NT2/D1 (cell line): ENCODE measurements at regions not wholly inside any gene's neighbourhood (a gene's known extent, or its start where the extent isn't known, plus 50 kb on each side); places are given as distances from the start of the nearest gene placed in this dataset.

Experiments
- DNase-seq: peaks from one replicate; pipeline ENCODE4 v3.0.0-alpha.2; 2011; ENCODE audit warnings: low read depth, low spot score
- H3K27me3 ChIP-seq: 2 replicates; pipeline ENCODE4 v1.6.0; 2011; ENCODE audit warnings: mild to moderate bottlenecking; ENCODE audit not compliant: insufficient read length, insufficient read depth
- H3K36me3 ChIP-seq: 2 replicates; pipeline ENCODE4 v1.6.1; 2011; ENCODE audit warnings: mild to moderate bottlenecking, low read length, mixed read lengths; ENCODE audit not compliant: insufficient read depth, insufficient read length
- H3K4me1 ChIP-seq: 2 replicates; pipeline ENCODE4 v1.5.1; 2011; ENCODE audit not compliant: insufficient read depth, insufficient read length
- H3K4me3 ChIP-seq: 2 replicates; pipeline ENCODE4 v1.5.1; 2011; ENCODE audit warnings: low read depth; ENCODE audit not compliant: insufficient read length
- H3K9ac ChIP-seq: 2 replicates; pipeline ENCODE4 v1.6.0; 2011; ENCODE audit warnings: low read depth; ENCODE audit not compliant: insufficient read length
- H3K9me3 ChIP-seq: 2 replicates; pipeline ENCODE4 v1.5.1; 2011; ENCODE audit warnings: mild to moderate bottlenecking, low read length; ENCODE audit not compliant: insufficient read depth
- SUZ12 ChIP-seq: IDR thresholded peaks from 2 replicates; pipeline ENCODE4 v1.6.1; 2011; ENCODE audit not compliant: insufficient read length, insufficient read depth; ENCODE audit errors: extremely low read depth
- YY1 ChIP-seq: IDR thresholded peaks from 2 replicates; pipeline ENCODE4 v1.6.1; 2011; ENCODE audit not compliant: insufficient read length, insufficient read depth
- ZNF274 ChIP-seq: IDR thresholded peaks from 2 replicates; pipeline ENCODE4 v1.6.1; 2011; ENCODE audit warnings: mild to moderate bottlenecking, low read depth, low read length

GRCh38 chrX:13373027-13373426 lies 53.2 kb upstream of the ATXN3L start:
- Histone ChIP-seq H3K36me3 (no peaks in the 10 kb centered on the region), H3K27me3 (no peaks in the 10 kb centered on the region), H3K9me3 (no peaks in the 10 kb centered on the region), H3K9ac (no peak overlapping the region), H3K4me1 (no peaks in the 10 kb centered on the region), H3K4me3 (no peak overlapping the region)
- TF ChIP-seq ZNF274 (no peak), SUZ12 (no peak), YY1 (no peak)
- no peak for DNase-seq

- Histone ChIP-seq H3K27me3 (no peaks in the 10 kb centered on the region), H3K36me3 (no peaks in the 10 kb centered on the region), H3K4me3 (no peak overlapping the region), H3K4me1 (no peaks in the 10 kb centered on the region), H3K9me3 (no peaks in the 10 kb centered on the region), H3K9ac (no peak overlapping the region)
- no peak for DNase-seq
- TF ChIP-seq YY1 (no peak), ZNF274 (no peak), SUZ12 (no peak)
Observed at GRCh38 chrX:13372203-13372980, 52.5 kb upstream of the ATXN3L start.

GRCh38 chrX:13371186-13371585 lies 51.3 kb upstream of the ATXN3L start:
- H3K9me3 ChIP-seq: no peaks in the 10 kb centered on the region
- H3K36me3 ChIP-seq: no peaks in the 10 kb centered on the region
- no peaks in the 10 kb centered on the region for H3K27me3 ChIP-seq
- no peak for TF ChIP-seq YY1
- TF ChIP-seq ZNF274: no peak
- no peak for TF ChIP-seq SUZ12
- no peak overlapping the region for H3K4me3 ChIP-seq
- H3K4me1 ChIP-seq: no peaks in the 10 kb centered on the region
- H3K9ac ChIP-seq: no peak overlapping the region
- DNase-seq: no peak

GRCh38 chrX:13370713-13371112 lies 50.9 kb upstream of the ATXN3L start:
- H3K36me3 ChIP-seq: no peaks in the 10 kb centered on the region
- no peak for DNase-seq
- no peak for TF ChIP-seq ZNF274
- no peak for TF ChIP-seq YY1
- no peak for TF ChIP-seq SUZ12
- no peak overlapping the region for H3K9ac ChIP-seq
- no peaks in the 10 kb centered on the region for H3K9me3 ChIP-seq
- no peaks in the 10 kb centered on the region for H3K4me1 ChIP-seq
- H3K27me3 ChIP-seq: no peaks in the 10 kb centered on the region
- no peak overlapping the region for H3K4me3 ChIP-seq
